ENCODE measurements at regions not wholly inside any gene's neighbourhood (a gene's known extent, or its start where the extent isn't known, plus 50 kb on each side); places are given as distances from the start of the nearest gene placed in this dataset.

DNA sequence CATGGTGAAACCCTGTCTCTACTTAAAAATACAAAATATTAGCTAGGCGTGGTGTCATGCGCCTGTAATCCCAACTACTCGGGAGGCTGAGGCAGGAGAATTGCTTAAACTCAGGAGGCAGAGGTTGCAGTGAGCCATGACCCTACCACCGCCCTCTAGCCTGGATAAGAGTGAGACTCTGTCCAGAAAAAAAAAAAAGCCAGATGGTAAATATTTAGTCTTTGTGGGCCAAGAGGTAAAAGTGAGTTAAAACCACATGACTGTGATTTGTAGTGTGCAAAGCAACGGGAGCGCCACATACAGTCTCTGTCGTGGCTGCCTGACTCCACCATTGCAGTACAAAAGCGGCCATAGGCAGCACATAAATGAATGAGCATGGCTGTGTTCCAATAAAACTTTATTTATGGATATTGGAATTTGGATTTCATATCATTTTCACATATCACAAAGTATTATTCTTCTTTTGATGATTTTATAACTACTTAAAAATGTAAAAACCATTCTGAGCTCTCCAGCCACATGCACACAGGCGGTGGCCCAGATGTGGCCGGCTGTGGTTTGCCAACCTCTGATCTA is 51.8 kb upstream of the CASZ1 start:
- DNase-seq (ENCODE audit: low spot score), result no peak

GRCh38 chr1:10850026-10850425 is 53.6 kb upstream of the CASZ1 start:
- DNase-seq (ENCODE audit: low spot score), result no peak

GRCh38 chr1:10851024-10852013 is 54.9 kb upstream of the CASZ1 start:
- DNase-seq (ENCODE audit: low spot score), result no peak

GRCh38 chr1:10852018-10852417 is 55.6 kb upstream of the CASZ1 start:
- no peak for DNase-seq (ENCODE audit: low spot score)

- DNase-seq (ENCODE audit: low spot score), result no peak
Measured at GRCh38 chr1:10852486-10852885, 56.0 kb upstream of the CASZ1 start.

GRCh38 chr1:10852998-10853520 is 56.6 kb upstream of the CASZ1 start:
- DNase-seq (ENCODE audit: low spot score), result no peak

GRCh38 chr1:10853701-10854100 is 57.3 kb upstream of the CASZ1 start:
- DNase-seq (ENCODE audit: low spot score), result no peak

GRCh38 chr1:10854856-10855459 is 58.5 kb upstream of the CASZ1 start:
- DNase-seq (ENCODE audit: low spot score), result no peak

DNA sequence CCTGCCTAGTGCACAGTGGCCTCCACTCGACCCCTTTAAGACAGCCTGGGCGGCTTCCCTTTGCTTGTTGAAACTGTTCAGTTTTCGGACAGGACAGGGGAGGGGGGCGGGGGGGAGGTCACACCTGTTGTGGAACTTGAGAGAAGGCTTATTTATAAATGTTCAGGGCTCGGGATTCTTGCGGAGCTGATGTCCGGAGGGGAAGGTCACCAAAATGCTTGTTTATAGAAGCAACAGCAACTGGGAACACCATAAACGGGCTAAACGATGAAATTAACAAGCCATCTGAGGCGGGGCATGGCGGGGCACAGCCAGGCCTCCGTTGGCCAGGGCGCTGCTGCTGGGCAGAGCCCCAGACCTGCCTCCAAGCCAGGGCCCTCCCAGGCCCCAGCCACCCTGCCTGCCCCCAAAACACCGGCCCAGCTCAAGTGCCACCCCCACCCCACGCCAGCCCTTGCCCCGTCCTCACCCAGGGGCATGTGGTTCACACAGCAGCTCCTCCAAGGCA is 59.8 kb upstream of the CASZ1 start:
- no peak for DNase-seq (ENCODE audit: low spot score)

DNA sequence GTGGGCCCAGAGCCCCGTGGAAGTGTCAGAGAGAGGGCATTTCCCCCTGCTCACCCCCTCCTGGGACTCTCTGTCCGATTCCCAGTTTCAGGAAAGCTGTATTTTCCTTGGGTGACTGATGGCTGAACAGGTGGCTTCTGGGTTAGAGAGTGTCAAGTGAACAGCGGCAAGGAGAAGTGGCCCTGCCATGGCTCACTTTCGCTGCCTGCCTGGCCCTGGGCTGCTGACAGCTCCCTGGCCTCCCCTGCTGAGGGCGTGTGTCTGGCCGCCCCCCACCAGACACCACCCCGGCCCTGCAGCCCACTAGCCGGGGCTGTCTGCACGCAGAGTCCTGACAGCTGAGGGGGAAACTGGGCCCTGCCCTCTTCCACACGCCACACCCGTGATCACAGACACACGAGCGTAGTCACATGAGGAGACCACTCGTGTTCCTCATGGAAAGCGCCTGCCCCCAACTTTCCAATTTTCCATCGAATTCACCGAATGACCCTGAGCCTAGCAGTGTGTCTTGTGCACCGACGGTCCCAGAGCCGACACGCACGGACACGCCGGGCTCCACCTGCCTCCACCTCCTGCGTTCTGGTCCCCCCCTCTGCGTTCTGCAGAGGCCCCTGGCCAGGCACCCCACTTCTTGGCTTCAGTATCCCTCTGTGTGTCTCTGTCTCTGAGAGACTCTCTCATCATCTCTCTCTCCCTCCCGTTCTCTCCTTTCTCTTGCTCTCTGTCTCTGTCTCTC is 60.6 kb upstream of the CASZ1 start:
- no peak for DNase-seq (ENCODE audit: low spot score)

DNA sequence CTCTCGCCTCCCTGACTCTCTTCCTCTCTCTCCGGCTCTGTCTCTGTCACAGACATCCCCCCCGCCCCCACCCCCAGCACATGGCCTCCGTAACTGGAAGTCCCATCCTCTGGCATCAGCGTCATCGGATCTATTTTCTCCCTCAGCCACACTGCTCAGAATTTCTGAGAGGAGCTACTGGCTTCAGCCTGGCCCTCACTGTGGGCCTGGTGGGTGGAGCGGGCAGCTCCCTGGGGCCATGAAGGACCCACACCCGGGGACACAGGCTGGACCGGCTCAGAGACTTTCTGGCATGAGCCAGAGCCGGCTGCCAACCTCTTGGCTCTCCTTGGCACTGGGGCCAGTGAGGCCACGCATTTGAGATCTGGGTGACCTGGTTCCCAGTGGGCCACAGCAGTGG is 61.2 kb upstream of the CASZ1 start:
- no peak for DNase-seq (ENCODE audit: low spot score)

GRCh38 chr1:10860218-10860617 is 63.8 kb upstream of the CASZ1 start:
- no peak for DNase-seq (ENCODE audit: low spot score)

GRCh38 chr1:10860682-10861081 is 64.2 kb upstream of the CASZ1 start:
- no peak for DNase-seq (ENCODE audit: low spot score)

DNA sequence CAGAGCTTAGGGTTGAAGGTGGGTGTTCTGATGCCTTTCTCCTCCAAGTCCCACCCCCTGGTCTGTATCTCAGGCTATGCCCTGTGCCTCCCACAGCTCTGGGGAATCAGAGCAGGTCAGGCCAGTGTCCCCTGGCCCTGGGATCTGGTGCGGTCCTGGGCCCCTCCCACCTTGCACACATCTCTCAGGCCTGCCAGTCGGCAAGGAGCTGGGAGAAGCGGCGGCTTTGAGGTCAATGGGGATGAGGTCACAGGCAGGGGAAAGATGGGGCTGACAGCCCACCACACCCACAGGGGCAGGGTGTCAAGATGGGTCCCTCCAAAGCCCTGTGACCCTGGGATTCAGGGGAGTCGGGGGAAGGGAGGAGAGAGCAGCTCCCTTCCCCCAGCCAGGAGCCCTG is 65.4 kb upstream of the CASZ1 start:
- DNase-seq (ENCODE audit: low spot score), result no peak

GRCh38 chr1:10862743-10863335 is 66.4 kb upstream of the CASZ1 start:
- DNase-seq (ENCODE audit: low spot score), result no peak

DNA sequence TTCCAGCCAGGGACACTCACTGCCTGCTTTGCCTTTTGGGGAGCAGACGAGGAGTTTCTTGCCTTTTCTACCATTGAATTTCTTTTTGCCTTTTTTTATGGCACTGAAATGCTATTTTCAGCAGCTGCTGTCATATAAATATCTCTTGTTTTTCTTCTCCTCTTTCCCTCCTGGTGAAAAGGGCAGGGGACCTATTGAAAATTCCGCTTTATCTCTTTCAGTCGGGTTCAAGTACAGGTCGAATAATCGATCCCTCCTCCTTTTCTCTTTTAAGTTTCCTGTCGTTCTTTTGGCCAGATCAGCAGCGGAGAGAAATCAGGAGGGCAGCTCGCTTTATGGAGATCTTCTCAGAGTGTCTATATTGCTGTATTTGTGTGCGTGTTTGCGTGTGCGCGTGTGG is 67.4 kb upstream of the CASZ1 start:
- no peak for DNase-seq (ENCODE audit: low spot score)

- no peak for DNase-seq (ENCODE audit: low spot score)
Measured at GRCh38 chr1:10864776-10865175, 68.3 kb upstream of the CASZ1 start.

DNA sequence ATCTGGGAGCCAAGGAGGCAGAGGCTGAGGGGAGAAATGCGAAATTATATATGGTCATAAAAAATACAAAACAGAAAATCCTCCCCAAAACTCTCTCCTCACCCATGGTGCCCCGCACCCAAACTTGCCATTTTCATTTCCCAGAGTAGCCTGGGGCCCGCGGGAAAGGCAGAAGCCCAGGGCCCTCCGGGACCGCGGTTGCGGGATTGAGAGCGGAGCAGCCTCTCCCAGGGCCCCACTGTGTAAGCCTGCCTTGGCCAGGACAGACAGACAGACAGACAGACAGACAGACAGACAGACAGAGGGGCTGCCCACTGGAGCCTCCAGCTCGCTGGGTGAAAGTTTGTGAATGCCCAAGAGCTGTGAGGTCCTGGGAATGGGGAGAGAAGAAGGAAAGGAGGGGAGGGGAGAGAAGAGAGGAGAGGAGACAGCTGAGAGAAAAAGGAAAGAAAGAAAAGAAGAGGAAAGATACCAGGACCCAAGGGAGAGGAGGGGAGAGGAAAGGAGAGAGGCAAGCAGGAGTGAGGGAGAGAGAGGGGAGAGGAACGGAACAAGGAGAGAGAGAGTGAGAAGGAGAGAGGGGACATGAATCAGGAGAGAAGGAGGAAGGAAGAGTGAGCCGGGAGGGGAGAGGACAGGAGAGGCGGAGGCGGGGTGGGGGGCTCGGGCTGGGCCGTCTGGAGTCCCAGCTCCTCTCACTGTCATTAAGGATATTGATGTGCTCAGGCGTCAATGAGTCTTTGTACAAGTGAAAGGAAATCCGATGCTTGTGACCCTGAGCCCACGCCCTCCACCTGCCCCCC is 69.3 kb upstream of the CASZ1 start:
- no peak for DNase-seq (ENCODE audit: low spot score)

DNA sequence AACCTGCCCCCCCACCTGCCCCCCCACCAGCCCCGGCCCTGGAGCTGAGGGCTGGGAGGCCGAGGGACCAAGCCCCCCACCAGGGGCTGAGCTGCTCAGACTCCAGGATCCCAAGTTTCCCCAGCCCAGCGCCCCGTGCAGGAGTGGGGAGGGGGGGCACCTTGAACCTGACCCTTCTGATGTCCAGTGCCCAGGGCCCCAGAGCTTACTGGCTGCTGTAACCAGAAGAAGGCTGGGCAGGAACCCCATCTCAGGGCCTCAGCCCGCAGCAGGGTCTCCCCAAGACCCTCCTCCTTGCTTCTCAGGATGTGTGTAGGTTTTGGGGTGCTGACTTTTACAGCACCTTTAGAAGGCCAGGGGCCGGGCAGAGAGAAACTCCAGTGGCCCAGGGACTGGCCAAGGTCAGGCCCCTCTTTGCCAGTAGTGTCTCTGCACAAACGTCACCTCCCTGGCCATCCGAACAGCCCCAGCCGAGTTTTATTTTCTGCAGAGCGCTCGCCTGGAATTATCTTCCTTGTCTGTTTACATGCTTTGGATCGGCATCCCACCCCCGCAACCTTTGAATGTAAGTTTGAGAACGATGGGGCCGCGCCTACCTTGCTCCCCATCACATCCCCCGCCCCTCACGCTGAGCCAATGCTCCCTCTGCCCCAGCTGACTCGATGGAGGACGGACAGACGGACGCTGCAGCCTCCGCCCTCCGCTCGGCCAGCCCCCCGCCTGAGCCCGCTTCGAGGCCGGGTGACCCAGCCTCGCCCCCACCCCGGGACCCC is 70.1 kb upstream of the CASZ1 start:
- no peak for DNase-seq (ENCODE audit: low spot score)

GRCh38 chr1:10867138-10867721 is 70.8 kb upstream of the CASZ1 start:
- no peak for DNase-seq (ENCODE audit: low spot score)

Data from pons (tissue), 1 donor.